H1 (cell line): ENCODE measurements at regions not wholly inside any gene's neighbourhood (a gene's known extent, or its start where the extent isn't known, plus 50 kb on each side); places are given as distances from the start of the nearest gene placed in this dataset.

ENCODE experiments used
- CTCF ChIA-PET: fragments of 300-600 bp; sonication (Branson Sonifier 250); formaldehyde crosslinking; loops from one replicate; lab custom pipeline; 2021; ENCODE audit not compliant: partially characterized antibody; lab: Charles Lee
- POLR2A ChIA-PET: fragments of 300-600 bp; sonication (Branson Sonifier 250); formaldehyde crosslinking; loops from one replicate; lab custom pipeline; 2021; ENCODE audit warnings: inconsistent platforms; ENCODE audit not compliant: partially characterized antibody; lab: Charles Lee
- DNase-seq, 2 experiments: peaks; one replicate each; pipeline versions ENCODE4 v3.0.0 to v3.0.0-alpha.2; 2010 to 2022; ENCODE audit warnings: low spot score in 2 of 2, low read depth in 1 of 2, mixed read lengths in 1 of 2
- FAIRE-seq: peaks from 2 replicates; lab custom pipeline; 2011; peaks lifted over from hg19 to GRCh38; lab: Jason Lieb, UNC
- H2AFZ ChIP-seq: 2 replicates; pipeline ENCODE4 v1.8.1; 2012; ENCODE audit warnings: low read length, inconsistent platforms
- H2AK5ac ChIP-seq: 2 replicates; pipeline ENCODE4 v1.6.1; 2013; ENCODE audit warnings: low read depth, low read length
- H2BK120ac ChIP-seq: replicated peaks from 2 replicates; pipeline ENCODE3; 2013; ENCODE audit warnings: low read depth, low read length, inconsistent platforms
- H2BK12ac ChIP-seq: 2 replicates; pipeline ENCODE4 v1.6.1; 2013; ENCODE audit warnings: low read depth, low read length
- H2BK15ac ChIP-seq: 2 replicates; pipeline ENCODE4 v1.6.1; 2013; ENCODE audit warnings: low read length
- H2BK20ac ChIP-seq: 2 replicates; pipeline ENCODE4 v1.6.1; 2013; ENCODE audit warnings: low read length
- H2BK5ac ChIP-seq: 2 replicates; pipeline ENCODE4 v1.6.1; 2013; ENCODE audit warnings: low read depth, low read length
- H3K14ac ChIP-seq: 2 replicates; pipeline ENCODE4 v1.6.1; 2013; ENCODE audit warnings: inconsistent platforms; ENCODE audit not compliant: insufficient read length
- H3K18ac ChIP-seq: 2 replicates; pipeline ENCODE4 v1.6.1; 2013; ENCODE audit warnings: low read length; ENCODE audit errors: extremely low read depth
- H3K23ac ChIP-seq: 2 replicates; pipeline ENCODE4 v1.6.1; 2013; ENCODE audit warnings: inconsistent platforms; ENCODE audit not compliant: insufficient read length
- H3K23me2 ChIP-seq: 2 replicates; pipeline ENCODE4 v1.6.1; 2013; ENCODE audit warnings: low read depth, low read length
- H3K27ac ChIP-seq: 2 replicates; pipeline ENCODE4 v1.6.1; 2011; ENCODE audit warnings: low read depth, low read length, inconsistent platforms
- H3K27me3 ChIP-seq, 4 experiments: replicated peaks in 1 of 4; 1 replicate in 1 of 4; 2 replicates in 3 of 4; pipeline versions ENCODE4 v1.6.1 to v1.8.1; 2011 to 2013; ENCODE audit warnings: low read length in 3 of 4, mild to moderate bottlenecking in 3 of 4, inconsistent platforms in 2 of 4, mixed read lengths in 2 of 4, moderate library complexity in 1 of 4; ENCODE audit not compliant: control insufficient read depth in 3 of 4, insufficient read depth in 3 of 4; ENCODE audit errors: extremely low read depth in 1 of 4
- H3K36me3 ChIP-seq, 4 experiments: 2 replicates each; pipeline versions ENCODE4 v1.6.1 to v1.8.1; 2011 to 2013; ENCODE audit warnings: mild to moderate bottlenecking in 4 of 4, low read length in 3 of 4, moderate library complexity in 2 of 4, control low read depth in 1 of 4, inconsistent platforms in 1 of 4; ENCODE audit not compliant: insufficient read depth in 4 of 4, control insufficient read depth in 2 of 4
- H3K4ac ChIP-seq: replicated peaks from 2 replicates; pipeline ENCODE3; 2013; ENCODE audit warnings: low read length, low read depth, mixed read lengths, inconsistent platforms; ENCODE audit not compliant: insufficient read length
- H3K4me1 ChIP-seq, 4 experiments: replicated peaks in 1 of 4; 1 replicate in 1 of 4; 2 replicates in 3 of 4; pipeline versions ENCODE4 v1.6.1 to v1.8.1; 2011 to 2013; ENCODE audit warnings: low read length in 3 of 4, inconsistent platforms in 2 of 4, mixed read lengths in 1 of 4; ENCODE audit not compliant: insufficient read depth in 4 of 4, control insufficient read depth in 3 of 4
- H3K4me2 ChIP-seq, 2 experiments: 2 replicates each; pipeline versions ENCODE4 v1.6.1 to v1.8.1; 2011 to 2013; ENCODE audit warnings: low read depth in 2 of 2, low read length in 2 of 2, control low read depth in 1 of 2, inconsistent platforms in 1 of 2, mild to moderate bottlenecking in 1 of 2; ENCODE audit not compliant: insufficient read depth in 1 of 2
- H3K4me3 ChIP-seq, 4 experiments: fragments of 200-600, 300-600 bp in 1 of 4; sonication (generic), shearing (Covaris generic), sonication (Bioruptor Twin) in 1 of 4; 2 replicates each; pipeline versions ENCODE4 v1.5.1 to v1.8.1; 2011 to 2016; ENCODE audit warnings: low read length in 4 of 4, low read depth in 3 of 4, control low read depth in 2 of 4, inconsistent platforms in 2 of 4, mild to moderate bottlenecking in 2 of 4, mixed read lengths in 1 of 4, moderate library complexity in 1 of 4; ENCODE audit not compliant: insufficient read depth in 2 of 4; ENCODE audit errors: extremely low read depth in 1 of 4
- H3K56ac ChIP-seq: replicated peaks from 2 replicates; pipeline ENCODE3; 2013; ENCODE audit warnings: low read depth, mild to moderate bottlenecking, mixed read lengths, low read length, inconsistent platforms; ENCODE audit not compliant: insufficient read length
- H3K79me1 ChIP-seq: 2 replicates; pipeline ENCODE4 v1.6.1; 2013; ENCODE audit warnings: low read depth, low read length, control low read depth
- H3K79me2 ChIP-seq, 2 experiments: 2 replicates each; pipeline versions ENCODE4 v1.6.1 to v1.8.1; 2012 to 2013; ENCODE audit warnings: low read length in 2 of 2, mild to moderate bottlenecking in 2 of 2, inconsistent platforms in 1 of 2; ENCODE audit not compliant: insufficient read depth in 2 of 2, control insufficient read depth in 1 of 2
- H3K9ac ChIP-seq, 4 experiments: replicated peaks in 1 of 4; 1 replicate in 1 of 4; 2 replicates in 3 of 4; pipeline versions ENCODE4 v1.6.1 to v1.8.1; 2011 to 2013; ENCODE audit warnings: low read depth in 3 of 4, low read length in 3 of 4, control low read depth in 2 of 4, mild to moderate bottlenecking in 2 of 4, moderate library complexity in 2 of 4, inconsistent platforms in 1 of 4; ENCODE audit errors: extremely low read depth in 1 of 4
- H3K9me3 ChIP-seq, 2 experiments: 2 replicates each; pipeline versions ENCODE4 v1.6.1 to v1.8.1; 2012 to 2013; ENCODE audit warnings: mild to moderate bottlenecking in 2 of 2, moderate library complexity in 2 of 2, control low read depth in 1 of 2, inconsistent platforms in 1 of 2, low read depth in 1 of 2, low read length in 1 of 2, mixed read lengths in 1 of 2; ENCODE audit not compliant: insufficient read depth in 2 of 2
- H4K20me1 ChIP-seq, 2 experiments: replicated peaks in 1 of 2; 2 replicates each; pipeline versions ENCODE3 to v1.8.1; 2011 to 2013; ENCODE audit warnings: inconsistent platforms in 2 of 2, low read length in 2 of 2, mild to moderate bottlenecking in 1 of 2; ENCODE audit not compliant: insufficient read depth in 2 of 2, control insufficient read depth in 1 of 2
- H4K5ac ChIP-seq: 2 replicates; pipeline ENCODE4 v1.6.1; 2013; ENCODE audit warnings: low read length, low read depth, mixed read lengths, inconsistent platforms; ENCODE audit not compliant: insufficient read length
- H4K8ac ChIP-seq: 2 replicates; pipeline ENCODE4 v1.8.0; 2013; ENCODE audit warnings: mild to moderate bottlenecking, moderate library complexity, low read length, inconsistent platforms; ENCODE audit not compliant: insufficient read depth; ENCODE audit errors: extremely low read depth
- H4K91ac ChIP-seq: replicated peaks from 2 replicates; pipeline ENCODE3; 2013; ENCODE audit warnings: low read length, mixed read lengths, inconsistent platforms; ENCODE audit not compliant: insufficient read length
- CBX5 ChIP-seq: fragments of 300-800, 300-1000 bp; sonication (generic); IDR thresholded peaks from 2 replicates; pipeline ENCODE4 v1.7.1; 2016; ENCODE audit warnings: antibody characterized with exemption, low read length, low read depth
- CTCF ChIP-seq, 3 experiments: IDR thresholded peaks; 1 replicate in 2 of 3; 2 replicates in 1 of 3; pipeline versions ENCODE4 v1.5.1 to v1.6.1; 2011; ENCODE audit warnings: low read length in 3 of 3, mild to moderate bottlenecking in 3 of 3, inconsistent platforms in 2 of 3, low read depth in 1 of 3, moderate library complexity in 1 of 3; ENCODE audit not compliant: insufficient read depth in 1 of 3; ENCODE audit errors: control extremely low read depth in 1 of 3
- E2F6 ChIP-seq: IDR thresholded peaks from 2 replicates; pipeline ENCODE4 v1.6.1; 2012; ENCODE audit warnings: inconsistent platforms
- FOSL1 ChIP-seq: IDR thresholded peaks from 2 replicates; pipeline ENCODE4 v1.6.1; 2011; ENCODE audit warnings: mild to moderate bottlenecking, low read depth, low read length, moderate library complexity; ENCODE audit not compliant: insufficient read depth
- PHF8 ChIP-seq: fragments of 200-600 bp; sonication (generic); conservative IDR thresholded peaks from 2 replicates; pipeline ENCODE4 v1.7.1; 2012; ENCODE audit warnings: low read depth, mild to moderate bottlenecking, inconsistent platforms, low read length, moderate library complexity
- RAD21 ChIP-seq, 2 experiments: IDR thresholded peaks in 1 of 2; conservative IDR thresholded peaks in 1 of 2; 2 replicates each; pipeline ENCODE4 v1.6.1; 2011; ENCODE audit warnings: low read depth in 2 of 2, low read length in 2 of 2, improper control_type of control experiment in 1 of 2, inconsistent platforms in 1 of 2, mild to moderate bottlenecking in 1 of 2, moderate library complexity in 1 of 2
- TEAD4 ChIP-seq: IDR thresholded peaks from 2 replicates; pipeline ENCODE4 v1.6.1; 2012; ENCODE audit warnings: low read depth, low read length, inconsistent platforms, mixed read lengths
- WGBS, 2 experiments: shearing (Covaris generic) in 1 of 2; methylation state at CpG; one replicate each; pipeline versions ENCODE4 v1.1.6 to v1.1.7; 2013 to 2015; ENCODE audit warnings: low lambda C conversion rate in 2 of 2, mixed read lengths in 2 of 2, inconsistent platforms in 1 of 2, low coverage in 1 of 2, missing lambda C conversion rate in 1 of 2; ENCODE audit not compliant: insufficient replicate concordance in 2 of 2, insufficient coverage in 1 of 2, insufficient read length in 1 of 2; ENCODE audit errors: extremely low coverage in 1 of 2, missing lambda C conversion rate in 1 of 2; 5-methylcytosine and 5-hydroxymethylcytosine counted together

GRCh38 chr17:45648642-45649041, 135.5 kb upstream of the CRHR1 start:
- no peak overlapping the region for H2BK12ac ChIP-seq
- H3K27ac ChIP-seq, result no peak overlapping the region
- H3K14ac ChIP-seq, result no peak overlapping the region
- no peak overlapping the region for H3K4ac ChIP-seq
- no peaks in the 10 kb centered on the region; the same call in 1 of the 2 replicates for H3K79me1 ChIP-seq
- no peaks in the 10 kb centered on the region for H3K27me3 ChIP-seq
- TF ChIP-seq FOSL1 (no peak), E2F6 (no peak), TEAD4 (peak; percentile 87), PHF8 (no peak), CTCF (IDR thresholded peaks at IDR 0.05; ENCODE audit: control extremely low read depth in 1 of 3, insufficient read depth in 1 of 3, low read depth in 1 of 3, low read length in 3 of 3) (peak; percentile 82 to 92 (median 91)), RAD21 (IDR thresholded peaks at IDR 0.05 in 1 of 2, conservative IDR thresholded peaks at IDR 0.05 in 1 of 2; ENCODE audit: low read depth in 2 of 2, low read length in 2 of 2) (peak; percentile 60 to 75), CBX5 (no peak)
- peaks cover 0 to 5% (median under 1%) of the 10 kb centered on the region in 4 experiments; a peak in 3 of 7 replicates for H3K4me1 ChIP-seq
- H2BK15ac ChIP-seq, result no peak overlapping the region
- CTCF ChIA-PET, result interaction anchor here (0.6 to 6.2 kb wide), 61 partner anchors 9 to 1258 kb away, joined by 3 to 51 read pairs (median 5); partner anchors contain the start of genes CRHR1 and MAPT
- no peaks in the 10 kb centered on the region for H3K79me2 ChIP-seq
- no peak overlapping the region for H3K56ac ChIP-seq
- H4K5ac ChIP-seq, result no peak overlapping the region
- peak; percentile 52 for FAIRE-seq
- no peak overlapping the region for H3K9ac ChIP-seq
- H2AFZ ChIP-seq, result no peak overlapping the region
- DNase-seq, result peak in 1 of 2 experiments; percentile 88
- H2BK5ac ChIP-seq, result no peak overlapping the region
- H2BK20ac ChIP-seq, result no peak overlapping the region
- H3K18ac ChIP-seq, result no peak overlapping the region
- no peak overlapping the region for H4K8ac ChIP-seq
- H4K91ac ChIP-seq, result no peak overlapping the region
- no peak overlapping the region for H3K4me2 ChIP-seq
- 56% methylated on average over 4 of the region's 6 CpGs; no CpG with 5 or more reads in 1 of the 2 experiments for WGBS, 2 experiments
- no peaks in the 10 kb centered on the region for H3K36me3 ChIP-seq
- H3K9me3 ChIP-seq, result no peaks in the 10 kb centered on the region
- POLR2A ChIA-PET, result interaction anchor here (0.6 to 1.6 kb wide), 3 partner anchors 10 to 92 kb away, joined by 3 read pairs; no protein-coding TSS in a partner anchor
- no peak overlapping the region for H3K23ac ChIP-seq
- no peak overlapping the region for H2AK5ac ChIP-seq
- no peak overlapping the region for H2BK120ac ChIP-seq
- H3K4me3 ChIP-seq, result no peak overlapping the region
- H4K20me1 ChIP-seq, result peaks cover 0 to 2% of the 10 kb centered on the region in 2 experiments
- no peaks in the 10 kb centered on the region for H3K23me2 ChIP-seq
